GM18499 (cell line): ENCODE measurements at regions not wholly inside any gene's neighbourhood (a gene's known extent, or its start where the extent isn't known, plus 50 kb on each side); places are given as distances from the start of the nearest gene placed in this dataset.
"Not testable (repeated sequence)": the region's sequence is repeated elsewhere in the genome, so short reads cannot be mapped to it uniquely, and the experiment has no call there.

Experiments used
- ATAC-seq: cut with Tn5 transposase; IDR thresholded peaks from one replicate; pipeline ENCODE4 v1.9.1; 2021; ENCODE audit warnings: moderate number of reproducible peaks; ENCODE audit not compliant: insufficient read depth, unreplicated experiment

GRCh38 chr1:101463195-101463594 lies 226.4 kb downstream of the S1PR1 start:
- ATAC-seq: no peak

DNA sequence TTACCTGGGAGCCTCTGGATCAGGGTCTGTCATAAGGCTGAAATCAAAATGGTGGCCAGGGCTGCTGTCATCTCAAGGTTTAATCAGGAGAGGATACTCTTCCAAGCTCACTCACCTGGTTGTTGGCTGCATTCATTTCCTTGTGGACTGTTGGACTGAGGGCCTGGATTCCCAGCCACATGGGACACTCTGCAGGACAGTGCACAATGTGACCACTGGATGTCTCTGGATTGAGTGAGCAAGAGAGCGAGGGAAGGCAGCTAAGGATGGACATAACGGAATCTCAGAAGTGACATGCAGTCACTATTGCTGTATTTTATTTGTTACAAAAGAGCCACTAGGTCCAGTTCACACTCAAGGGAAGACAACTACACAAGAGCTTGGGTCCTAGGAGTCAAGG lies 229.1 kb downstream of the S1PR1 start:
- ATAC-seq: no peak

- no peak for ATAC-seq
These were observed 237.3 kb downstream of the S1PR1 start for GRCh38 chr1:101474039-101474665.

GRCh38 chr1:101476541-101476940 lies 239.7 kb downstream of the S1PR1 start:
- ATAC-seq: no peak

GRCh38 chr1:101479945-101480344 lies 243.1 kb downstream of the S1PR1 start:
- no peak for ATAC-seq

DNA sequence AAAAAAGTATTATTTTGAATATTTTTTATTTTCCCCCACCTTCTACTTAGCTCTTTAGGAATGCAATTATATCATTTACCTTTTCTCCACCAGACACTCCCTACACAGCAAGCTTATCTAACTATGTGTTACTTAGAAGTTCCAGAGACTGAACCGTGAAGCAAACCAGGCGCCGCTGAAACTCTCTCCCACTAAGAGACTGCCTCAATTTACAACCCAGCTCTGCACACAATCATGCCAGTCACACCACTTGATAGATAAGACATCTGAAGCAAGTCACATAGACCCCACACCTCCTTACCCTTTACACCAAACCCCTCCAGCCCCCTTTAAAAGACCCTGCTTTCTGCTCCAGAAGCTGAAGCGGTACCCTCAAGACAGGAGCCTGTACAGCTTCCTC lies 245.5 kb downstream of the S1PR1 start:
- no peak for ATAC-seq

GRCh38 chr1:101483982-101484688 lies 247.3 kb downstream of the S1PR1 start:
- ATAC-seq: no peak

GRCh38 chr1:101484689-101485338 lies 248.0 kb downstream of the S1PR1 start:
- no peak for ATAC-seq

- no peak for ATAC-seq
These were observed 248.9 kb downstream of the S1PR1 start for GRCh38 chr1:101485712-101486111.

- not testable (repeated sequence) for ATAC-seq
These were observed 255.3 kb downstream of the S1PR1 start for GRCh38 chr1:101492144-101492543.

GRCh38 chr1:101493920-101494319 lies 257.1 kb downstream of the S1PR1 start:
- not testable (repeated sequence) for ATAC-seq

DNA sequence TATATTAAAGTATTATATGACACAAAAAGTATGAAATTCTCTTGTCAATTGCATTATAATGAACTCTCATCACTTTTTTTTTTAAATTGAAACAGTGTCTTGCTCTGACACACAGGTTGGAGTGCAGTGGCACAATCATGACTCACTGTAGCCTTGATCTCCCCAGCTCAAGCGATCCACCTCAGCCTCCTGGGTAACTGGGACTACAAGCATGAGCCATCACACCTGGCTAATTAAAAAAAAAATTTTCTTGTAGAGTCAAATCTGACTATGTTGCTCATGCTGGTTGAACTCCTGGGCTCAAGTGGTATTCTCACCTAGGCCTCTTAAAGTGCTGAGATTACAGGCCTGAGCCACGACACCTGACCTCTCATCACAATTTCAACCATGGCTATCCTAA lies 259.3 kb downstream of the S1PR1 start:
- ATAC-seq: no peak

DNA sequence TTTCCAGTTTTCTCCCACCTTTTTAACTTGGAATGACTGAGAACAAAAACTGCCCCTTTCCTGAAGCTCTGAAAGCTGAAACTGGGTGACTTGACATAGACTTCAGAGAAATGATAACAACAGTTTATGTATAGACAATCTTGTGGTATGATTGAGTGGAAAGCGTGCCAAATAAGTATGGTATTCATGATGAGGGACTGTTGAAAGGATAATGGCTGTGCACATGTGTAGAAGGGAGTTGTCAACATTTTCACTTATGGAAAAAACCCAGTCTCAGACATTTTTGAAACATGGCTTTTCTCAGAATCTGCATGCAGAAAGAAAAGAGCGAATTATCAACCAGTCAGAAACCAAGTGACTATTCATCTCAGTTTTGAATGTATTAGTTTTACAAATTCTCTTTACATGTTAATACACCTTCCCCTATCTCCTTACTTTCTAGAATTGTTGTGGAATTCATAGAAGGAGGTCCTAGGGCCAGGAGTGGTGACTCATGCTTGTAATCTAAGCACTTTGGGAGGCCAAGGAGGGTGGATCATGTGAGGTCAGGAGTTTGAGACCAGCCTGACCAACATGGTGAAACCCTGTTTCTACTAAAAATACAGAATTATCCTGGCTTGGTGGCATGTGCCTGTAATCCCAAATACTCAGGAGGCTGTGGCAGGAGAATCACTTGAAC lies 261.2 kb downstream of the S1PR1 start:
- no peak for ATAC-seq

DNA sequence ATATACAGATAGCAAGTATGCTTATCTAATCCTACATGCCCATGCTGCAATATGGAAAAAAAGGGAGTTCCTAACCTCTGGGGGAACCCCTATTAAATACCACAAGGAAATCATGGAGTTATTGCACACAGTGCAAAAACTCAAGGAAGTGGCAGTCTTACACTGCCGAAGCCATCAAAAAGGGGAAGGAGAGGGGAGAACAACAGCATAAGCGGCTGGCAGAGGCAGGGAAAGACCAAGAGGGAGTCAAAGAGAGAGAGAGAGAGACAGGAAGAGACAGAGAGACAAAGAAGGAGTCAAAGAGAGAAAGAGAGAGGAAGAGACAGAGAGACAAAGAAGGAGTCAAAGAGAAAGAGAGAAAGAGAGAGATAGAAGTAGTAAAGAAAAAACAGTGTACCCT lies 267.3 kb downstream of the S1PR1 start:
- not testable (repeated sequence) for ATAC-seq

- ATAC-seq: not testable (repeated sequence)
These were observed 268.4 kb downstream of the S1PR1 start for GRCh38 chr1:101505240-101505639.

DNA sequence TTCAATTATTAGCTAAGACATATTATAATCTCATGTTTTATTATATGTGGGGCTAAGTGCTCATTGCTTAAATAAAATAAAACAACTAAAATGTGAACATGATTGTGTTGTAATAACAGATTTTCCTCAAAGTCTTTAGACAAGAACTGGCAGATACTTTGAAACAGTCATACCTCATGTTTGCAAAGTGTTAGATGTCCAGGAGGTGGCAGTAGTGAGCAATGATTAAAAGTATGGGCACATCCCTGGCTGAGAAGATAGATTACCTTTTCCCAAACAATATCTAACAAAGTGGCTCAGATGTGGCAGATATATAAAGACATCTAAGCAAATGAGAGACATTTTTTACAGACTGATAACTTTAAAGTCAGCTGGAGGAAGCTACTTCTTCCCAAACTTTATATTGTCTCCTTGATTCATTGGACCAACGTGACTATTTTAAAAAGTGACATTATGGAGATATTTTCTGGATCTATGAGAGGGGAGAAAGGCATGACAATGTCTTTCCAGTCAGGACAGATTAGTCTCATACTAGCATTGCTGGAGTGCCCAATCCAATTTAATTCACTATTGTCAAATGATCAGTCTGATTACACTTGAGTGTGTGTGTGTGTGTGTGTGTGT lies 269.8 kb downstream of the S1PR1 start:
- peak; percentile 84 for ATAC-seq

DNA sequence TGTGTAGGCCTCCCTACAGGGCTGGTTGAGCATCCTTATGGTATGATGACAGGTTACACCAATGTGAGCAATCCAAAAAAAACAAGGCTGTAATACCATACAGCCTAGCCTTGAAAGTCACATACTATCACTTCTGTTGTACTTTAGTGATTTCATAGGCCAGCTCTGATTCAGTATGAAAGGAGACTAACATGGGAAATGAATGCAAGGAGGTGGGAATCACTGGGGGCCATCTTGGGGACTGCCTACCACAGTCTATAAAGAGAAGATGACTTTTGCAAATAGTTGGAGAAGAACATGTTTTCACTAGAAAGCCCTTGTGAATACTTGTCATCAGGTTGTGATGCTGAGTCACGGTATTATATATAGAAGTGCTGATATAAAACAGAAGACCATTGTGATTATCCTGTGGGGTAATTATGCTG lies 270.7 kb downstream of the S1PR1 start:
- ATAC-seq: no peak

- no peak for ATAC-seq
These were observed 272.1 kb downstream of the S1PR1 start for GRCh38 chr1:101508913-101509312.

- ATAC-seq: no peak
These were observed 272.6 kb downstream of the S1PR1 start for GRCh38 chr1:101509370-101509769.

DNA sequence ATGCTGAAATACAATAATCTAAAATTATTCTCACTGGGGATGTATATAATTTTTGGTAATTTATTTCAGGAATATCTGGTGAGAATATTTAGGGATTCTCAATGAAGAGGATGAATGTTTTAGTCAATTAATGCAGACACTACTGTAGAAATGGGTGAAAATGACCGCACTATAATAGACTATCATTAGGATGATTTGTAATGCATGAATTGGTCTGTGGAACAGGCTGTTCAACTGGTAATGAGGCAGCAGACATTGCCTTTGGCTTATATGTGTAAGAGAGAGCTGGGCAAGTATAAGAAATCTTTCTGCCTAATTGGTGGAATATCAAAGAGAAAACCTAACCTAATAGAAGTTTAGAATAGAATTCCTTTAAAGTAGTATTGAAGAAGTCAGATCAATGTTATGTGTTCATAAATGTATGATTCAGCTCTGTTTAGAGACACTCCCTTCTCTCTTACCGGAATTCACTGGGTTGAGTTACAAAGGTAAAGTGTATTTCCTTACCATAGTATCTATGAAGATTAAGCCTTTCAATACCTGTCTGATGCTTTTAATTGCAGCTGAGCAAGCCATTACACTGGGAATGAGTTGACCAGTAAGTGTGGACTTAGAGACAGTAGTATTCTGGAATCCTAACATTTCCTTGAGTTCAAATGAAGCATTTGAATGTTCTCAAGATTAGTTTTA lies 274.5 kb downstream of the S1PR1 start:
- no peak for ATAC-seq
